Suprapubic skin (tissue), 4 donors: ENCODE measurements at regions not wholly inside any gene's neighbourhood (a gene's known extent, or its start where the extent isn't known, plus 50 kb on each side); places are given as distances from the start of the nearest gene placed in this dataset.
"Not testable (repeated sequence)": the region's sequence is repeated elsewhere in the genome, so short reads cannot be mapped to it uniquely, and the experiment has no call there.

ENCODE experiments used
- CTCF ChIP-seq, 2 donors: fragments of 200-600 bp in 1 of 2; fragments of 450-650 bp in 1 of 2; sonication (generic) in 1 of 2; IDR thresholded peaks; one replicate each; pipeline ENCODE4 v1.5.1; 2016 to 2019; ENCODE audit warnings: antibody characterized with exemption in 2 of 2, mild to moderate bottlenecking in 1 of 2, moderate library complexity in 1 of 2
- EP300 ChIP-seq: sonication (generic); formaldehyde crosslinking; IDR thresholded peaks from one replicate; pipeline ENCODE4 v1.6.1; 2017; ENCODE audit warnings: antibody characterized with exemption
- POLR2A ChIP-seq, 2 donors: fragments of 450-650 bp; IDR thresholded peaks; one replicate each; pipeline ENCODE4 v1.6.1; 2017; ENCODE audit warnings: antibody characterized with exemption in 2 of 2, mild to moderate bottlenecking in 2 of 2, moderate library complexity in 2 of 2
- POLR2AphosphoS5 ChIP-seq, 3 donors: sonication (generic); formaldehyde crosslinking; IDR thresholded peaks; one replicate each; pipeline ENCODE4 v1.6.1; 2017; ENCODE audit warnings: antibody characterized with exemption in 3 of 3

- TF ChIP-seq CTCF (IDR thresholded peaks at IDR 0.05); POLR2A (IDR thresholded peaks at IDR 0.05); POLR2AphosphoS5 (IDR thresholded peaks at IDR 0.05); EP300: not testable (repeated sequence)
These were observed 148.9 kb upstream of the TPRG1 start for GRCh38 chr3:189022576-189023466.
